ENCODE measurements at regions not wholly inside any gene's neighbourhood (a gene's known extent, or its start where the extent isn't known, plus 50 kb on each side); places are given as distances from the start of the nearest gene placed in this dataset.
"Not testable (repeated sequence)": the region's sequence is repeated elsewhere in the genome, so short reads cannot be mapped to it uniquely, and the experiment has no call there.

GRCh38 chr13:50464349-50465251 lies 378.9 kb downstream of the DLEU7 start:
- H3K4me3 ChIP-seq (ENCODE audit: low read depth, low read length) = no peak overlapping the region
- no peak for DNase-seq (ENCODE audit: low read depth)

GRCh38 chr13:50466456-50466855 lies 377.0 kb downstream of the DLEU7 start:
- no peak overlapping the region for H3K4me3 ChIP-seq (ENCODE audit: low read depth, low read length)
- no peak for TF ChIP-seq CTCF (conservative IDR thresholded peaks at IDR 0.05; ENCODE audit: low read depth, low read length)
- DNase-seq (ENCODE audit: low read depth) = no peak

More at GRCh38 chr13:50464349-50465251, 378.9 kb downstream of the DLEU7 start:
- no peak for TF ChIP-seq CTCF (conservative IDR thresholded peaks at IDR 0.05; ENCODE audit: low read depth, low read length)

GRCh38 chr13:50467156-50468110 lies 376.1 kb downstream of the DLEU7 start:
- no peak overlapping the region for H3K4me3 ChIP-seq (ENCODE audit: low read depth, low read length)
- no peak for TF ChIP-seq CTCF (conservative IDR thresholded peaks at IDR 0.05; ENCODE audit: low read depth, low read length)
- no peak for DNase-seq (ENCODE audit: low read depth)

GRCh38 chr13:50468849-50469669 lies 374.4 kb downstream of the DLEU7 start:
- no peak overlapping the region for H3K4me3 ChIP-seq (ENCODE audit: low read depth, low read length)
- no peak for TF ChIP-seq CTCF (conservative IDR thresholded peaks at IDR 0.05; ENCODE audit: low read depth, low read length)
- DNase-seq (ENCODE audit: low read depth) = no peak

- not testable (repeated sequence) for DNase-seq (ENCODE audit: low read depth); H3K4me3 ChIP-seq (ENCODE audit: low read depth, low read length)
These were observed 370.4 kb downstream of the DLEU7 start for GRCh38 chr13:50473050-50473449.

- no peak overlapping the region for H3K4me3 ChIP-seq (ENCODE audit: low read depth, low read length)
- DNase-seq (ENCODE audit: low read depth) = no peak
- no peak for TF ChIP-seq CTCF (conservative IDR thresholded peaks at IDR 0.05; ENCODE audit: low read depth, low read length)
These were observed 369.3 kb downstream of the DLEU7 start for GRCh38 chr13:50474088-50474662.

Measured in epithelial cell of proximal tubule (primary cell).